Glomerular endothelial cell (primary cell): ENCODE measurements at regions not wholly inside any gene's neighbourhood (a gene's known extent, or its start where the extent isn't known, plus 50 kb on each side); places are given as distances from the start of the nearest gene placed in this dataset.
"Not testable (repeated sequence)": the region's sequence is repeated elsewhere in the genome, so short reads cannot be mapped to it uniquely, and the experiment has no call there.

Experiments
- DNase-seq: peaks from one replicate; pipeline ENCODE4 v3.0.0-alpha.2; 2011; ENCODE audit warnings: low read depth, low spot score; ENCODE audit errors: extremely low read depth

DNA sequence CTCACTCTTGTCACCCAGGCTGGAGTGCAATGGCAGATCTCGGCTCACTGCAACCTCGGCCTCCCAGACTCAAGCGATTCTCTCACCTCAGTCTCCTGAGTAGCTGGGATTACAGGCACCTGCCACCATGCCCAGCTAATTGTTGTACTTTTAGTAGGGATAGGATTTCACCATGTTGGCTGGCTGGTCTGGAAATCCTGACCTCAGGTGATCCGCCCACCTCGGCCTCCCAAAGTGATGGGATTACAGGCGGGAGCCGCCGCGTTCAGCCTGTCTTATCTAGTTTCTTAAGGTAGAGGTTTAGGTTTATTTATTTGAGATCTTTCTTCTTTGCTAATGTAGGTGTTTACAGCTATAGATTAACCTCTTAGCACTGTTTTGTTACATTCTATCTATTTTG, 708.8 kb downstream of the ZNF385D start:
- no peak for DNase-seq

GRCh38 chr3:21041621-21042020, 709.4 kb downstream of the ZNF385D start:
- DNase-seq: no peak

DNA sequence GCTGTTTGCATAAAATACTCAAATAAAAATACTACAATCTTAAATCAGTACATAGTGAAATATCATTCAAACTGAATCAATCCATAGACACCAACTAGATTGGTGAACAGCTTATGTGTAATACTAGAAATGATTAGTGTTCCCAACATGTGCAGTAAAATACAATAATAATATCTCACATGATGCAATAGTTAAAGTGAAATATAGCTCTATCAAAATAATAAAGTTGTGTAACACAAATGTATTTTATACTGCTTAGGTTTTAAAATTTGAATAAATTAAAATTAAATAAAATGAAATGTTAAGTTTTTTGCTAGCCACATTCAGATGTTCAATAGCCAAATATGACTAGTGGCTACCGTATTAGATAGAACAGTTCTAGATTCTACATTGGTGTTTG, 714.1 kb downstream of the ZNF385D start:
- DNase-seq: no peak

DNA sequence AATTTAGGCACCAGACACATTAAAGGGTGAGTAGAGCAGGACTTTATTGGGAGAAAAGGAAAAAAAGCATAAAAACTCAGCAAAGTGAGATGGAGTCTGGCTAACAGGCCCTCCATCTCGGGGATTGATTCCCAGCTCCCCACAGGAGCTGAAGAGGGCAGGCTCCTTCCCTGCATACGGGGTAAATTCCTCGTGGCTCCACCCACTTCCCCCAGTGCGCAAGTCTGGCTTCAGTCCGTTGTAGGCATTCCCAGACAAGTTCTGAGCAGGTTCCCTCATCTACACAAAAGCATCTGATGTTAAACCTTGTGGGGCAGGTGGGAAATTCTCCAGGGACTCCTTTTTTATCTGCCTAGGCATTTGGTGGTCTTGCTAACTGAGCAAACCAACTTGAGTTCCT, 722.6 kb downstream of the ZNF385D start:
- DNase-seq: no peak

DNA sequence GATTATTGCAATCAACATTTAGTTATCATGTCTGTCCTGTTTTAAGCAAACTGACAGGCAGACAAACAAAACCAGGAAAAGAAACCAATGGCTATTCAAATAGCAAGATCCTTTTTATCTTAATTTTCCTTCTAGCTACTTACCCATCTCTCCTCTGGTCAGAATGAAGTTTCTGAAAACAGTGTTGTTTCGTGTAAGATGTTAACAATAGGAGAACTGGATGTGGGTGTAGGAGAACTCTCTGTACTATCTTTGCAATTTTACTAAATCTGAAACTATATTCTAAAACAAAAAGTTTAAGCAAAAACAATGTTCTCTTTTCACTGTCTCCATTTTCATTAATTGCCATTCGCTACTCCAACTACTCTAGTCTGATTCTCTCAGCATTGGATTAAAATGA, 726.4 kb downstream of the ZNF385D start:
- no peak for DNase-seq

DNA sequence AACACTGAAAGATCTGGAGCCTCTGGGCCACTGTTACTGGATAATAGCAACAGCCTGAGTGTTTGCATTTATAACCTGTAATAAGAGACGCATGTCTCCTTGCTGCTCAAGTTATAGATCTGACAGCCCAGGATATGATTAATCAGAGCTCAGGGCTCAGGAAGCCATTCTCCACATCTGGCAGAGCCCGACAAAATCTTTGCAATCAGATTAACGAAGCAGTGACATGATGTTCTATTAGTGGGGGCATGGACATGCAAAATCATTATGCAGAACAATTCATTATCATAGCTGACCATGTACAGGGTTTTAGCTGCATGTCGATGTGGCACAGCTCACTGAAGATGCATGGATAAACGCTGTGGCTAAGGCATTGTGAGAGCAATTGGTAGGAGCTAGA, 730.3 kb downstream of the ZNF385D start:
- no peak for DNase-seq

- DNase-seq: no peak
These were observed 731.0 kb downstream of the ZNF385D start for GRCh38 chr3:21020043-21020442.

DNA sequence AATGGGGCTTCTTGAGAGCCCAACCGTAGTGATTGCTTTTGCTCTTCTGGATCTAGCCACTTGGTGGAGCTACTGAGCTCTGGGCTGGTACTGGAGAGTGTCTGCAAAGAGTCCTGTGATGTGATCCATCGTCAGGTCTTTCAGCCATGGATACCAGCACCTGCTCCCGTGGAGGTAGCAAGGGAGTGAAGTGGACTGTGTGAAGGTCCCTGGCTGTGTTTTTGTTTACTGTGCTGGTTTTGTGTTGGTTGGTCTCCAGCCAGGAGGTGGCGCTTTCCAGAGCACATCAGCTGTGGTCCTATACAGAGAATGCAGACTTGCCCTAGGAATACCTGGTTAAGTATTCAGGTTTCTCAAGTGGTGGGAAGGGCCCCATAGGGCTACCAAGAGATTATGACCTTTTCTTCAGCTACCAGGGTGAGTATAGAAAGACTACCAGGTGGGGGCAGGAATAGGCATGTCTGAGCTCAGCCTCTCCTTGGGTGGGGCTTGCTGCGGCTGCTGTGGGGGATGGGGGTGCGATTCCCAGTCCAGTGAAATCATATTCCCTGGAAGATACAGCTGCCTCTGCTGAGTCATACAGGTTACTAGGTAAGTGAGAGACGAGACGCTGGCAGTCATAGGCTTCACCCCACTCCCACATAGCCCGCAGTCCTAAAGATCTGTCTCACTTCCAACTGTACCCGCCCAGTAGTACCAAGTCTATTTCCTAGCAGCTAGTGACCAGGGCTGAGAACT, 733.7 kb downstream of the ZNF385D start:
- DNase-seq: no peak

GRCh38 chr3:21013566-21013965, 737.4 kb downstream of the ZNF385D start:
- no peak for DNase-seq

DNA sequence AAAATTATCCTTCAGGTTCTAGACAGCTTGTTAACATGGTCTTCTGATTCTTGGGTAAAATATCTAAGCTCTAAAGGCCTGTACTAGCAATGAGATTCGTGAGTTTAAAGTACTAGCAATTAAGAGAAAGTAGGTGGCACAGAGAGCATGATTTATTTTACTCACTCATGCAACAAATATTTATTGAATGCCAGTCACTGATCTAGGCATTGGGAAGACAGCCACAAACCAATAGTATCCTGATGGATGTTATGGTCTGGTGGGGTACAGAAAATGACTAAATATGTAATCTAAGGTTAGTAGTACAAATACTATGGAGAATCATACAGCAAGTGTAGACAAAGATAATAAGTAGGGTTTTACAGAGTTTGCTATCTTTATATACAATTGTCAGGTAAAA, 751.3 kb downstream of the ZNF385D start:
- DNase-seq: no peak

- DNase-seq: no peak
These were observed 753.8 kb downstream of the ZNF385D start for GRCh38 chr3:20997183-20997582.

- no peak for DNase-seq
These were observed 760.1 kb downstream of the ZNF385D start for GRCh38 chr3:20990896-20991295.

DNA sequence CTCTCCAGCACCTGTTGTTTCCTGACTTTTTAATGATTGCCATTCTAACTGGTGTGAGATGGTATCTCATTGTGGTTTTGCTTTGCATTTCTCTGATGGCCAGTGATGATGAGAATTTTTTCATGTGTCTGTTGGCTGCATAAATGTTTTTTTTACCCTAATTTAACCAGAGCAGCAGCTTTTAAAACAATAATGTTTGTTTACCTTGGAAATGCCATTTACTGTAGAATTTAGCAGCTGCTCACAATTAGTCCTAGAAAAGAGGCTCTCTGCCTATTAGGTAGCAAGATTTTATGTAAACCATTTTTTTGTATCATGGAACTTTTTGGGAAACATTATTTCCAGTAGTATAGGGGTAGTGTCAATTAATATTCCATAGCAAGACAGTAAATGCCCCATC, 761.4 kb downstream of the ZNF385D start:
- DNase-seq: not testable (repeated sequence)

DNA sequence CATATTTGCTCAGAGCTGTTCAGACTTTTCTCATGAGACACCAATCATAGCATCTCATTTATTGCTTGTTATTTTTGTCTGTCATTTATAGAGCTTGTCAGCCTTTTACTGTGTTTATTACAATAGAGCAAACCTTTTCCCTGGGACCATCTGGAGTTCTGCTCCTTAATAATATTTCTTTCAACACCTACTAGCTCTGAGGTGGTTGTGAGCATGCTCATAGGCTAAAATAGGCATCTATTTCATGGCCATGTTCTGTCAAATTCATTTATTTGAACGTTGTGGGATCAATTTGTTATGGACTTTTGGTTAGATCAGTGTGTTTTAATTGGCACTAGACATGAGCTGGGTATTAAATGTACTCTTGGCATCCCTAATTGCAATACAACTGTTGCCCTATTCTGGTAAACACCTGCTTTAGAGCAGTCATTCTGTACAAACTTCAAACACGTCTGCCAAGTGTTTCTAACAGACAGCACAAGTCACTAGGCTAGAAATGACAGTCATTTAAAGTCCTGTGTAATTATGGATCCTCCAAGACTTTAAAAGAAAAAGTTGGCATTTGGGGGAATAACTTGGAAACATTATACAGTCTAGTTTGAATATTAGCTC, 766.3 kb downstream of the ZNF385D start:
- DNase-seq: no peak

GRCh38 chr3:20975188-20975651, 775.8 kb downstream of the ZNF385D start:
- no peak for DNase-seq

DNA sequence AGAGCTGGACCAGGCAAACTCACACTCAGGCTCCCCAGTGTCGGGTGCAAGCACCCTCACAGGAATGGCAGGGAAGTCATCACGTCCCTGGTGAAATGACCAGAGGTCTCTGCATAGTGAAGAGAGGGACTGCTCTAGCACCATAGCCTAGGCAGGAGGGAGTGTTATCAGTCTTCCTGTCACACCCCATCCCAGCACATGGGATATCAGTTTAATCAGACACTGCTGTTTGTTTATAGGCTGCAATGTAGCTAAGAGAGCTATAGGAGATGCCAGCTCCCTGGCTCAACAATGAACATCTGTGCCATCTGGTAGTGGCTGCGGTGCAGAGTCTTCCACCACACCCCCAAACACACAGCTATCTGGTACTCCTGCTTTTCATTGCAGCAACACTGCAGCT, 776.6 kb downstream of the ZNF385D start:
- no peak for DNase-seq

GRCh38 chr3:20970807-20971206, 780.2 kb downstream of the ZNF385D start:
- DNase-seq: not testable (repeated sequence)

DNA sequence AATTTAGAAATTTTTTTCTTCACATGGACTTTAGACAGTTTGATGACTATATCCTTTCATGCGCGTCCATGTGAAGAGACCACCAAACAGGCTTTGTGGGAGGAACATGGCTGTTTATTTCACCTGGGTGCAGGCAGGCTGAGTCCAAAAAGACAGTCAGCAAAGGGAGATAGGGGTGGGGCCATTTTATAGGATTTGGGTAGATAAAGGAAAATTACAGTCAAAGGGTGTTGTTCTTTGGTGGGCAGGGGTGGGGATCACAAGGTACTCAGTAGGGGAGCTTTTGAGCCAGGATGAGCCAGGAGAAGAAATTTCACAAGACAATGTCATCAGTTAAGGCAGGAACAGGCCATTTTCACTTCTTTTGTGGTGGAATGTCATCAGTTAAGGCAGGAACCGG, 781.5 kb upstream of the SGO1 start:
- not testable (repeated sequence) for DNase-seq

- DNase-seq: no peak
These were observed 772.2 kb upstream of the SGO1 start for GRCh38 chr3:20958161-20958560.

DNA sequence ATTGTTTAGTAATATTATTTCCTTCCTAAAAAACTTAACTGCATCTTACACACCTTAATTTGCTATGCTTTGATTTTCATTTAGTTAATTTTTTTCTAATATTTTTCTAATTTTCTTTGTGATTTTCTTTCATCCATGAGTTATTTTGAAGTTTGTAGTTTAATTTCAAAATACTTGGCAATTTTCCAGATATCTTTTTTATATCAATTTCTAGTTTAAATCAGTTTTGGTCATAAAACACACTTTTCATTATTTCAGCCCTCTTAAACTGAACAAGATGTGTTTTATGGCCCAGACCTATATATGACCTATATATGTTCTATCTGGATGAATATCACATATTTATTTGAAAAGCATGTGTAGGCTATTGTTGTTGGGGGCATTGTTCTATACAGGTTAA, 759.9 kb upstream of the SGO1 start:
- DNase-seq: no peak

GRCh38 chr3:20935791-20936190, 749.8 kb upstream of the SGO1 start:
- no peak for DNase-seq

DNA sequence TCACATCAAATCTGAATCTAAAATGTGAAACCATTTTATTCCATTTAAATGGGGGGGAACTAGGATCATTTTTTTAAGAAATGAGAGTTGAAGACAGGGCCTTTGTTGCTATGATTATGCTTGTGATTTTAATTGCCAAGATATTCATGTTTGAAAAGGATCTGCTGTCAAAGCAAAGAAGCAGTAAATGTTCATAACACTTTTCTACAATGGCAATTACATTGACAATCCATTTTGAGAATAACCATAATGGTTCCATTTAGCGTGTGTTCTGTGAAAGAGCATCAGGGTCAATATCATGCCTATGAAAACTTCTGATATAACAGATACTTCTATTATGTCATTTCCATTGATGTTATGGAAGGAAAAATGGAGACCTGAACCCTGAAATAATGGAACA, 745.8 kb upstream of the SGO1 start:
- DNase-seq: no peak

GRCh38 chr3:20930034-20930433, 744.0 kb upstream of the SGO1 start:
- DNase-seq: no peak
